Nephron progenitor cell (in vitro differentiated cells): ENCODE measurements at regions not wholly inside any gene's neighbourhood (a gene's known extent, or its start where the extent isn't known, plus 50 kb on each side); places are given as distances from the start of the nearest gene placed in this dataset.

ENCODE experiments used
- DNase-seq: peaks from one replicate; pipeline ENCODE4 v3.0.0; 2021
- H3K27ac Mint-ChIP-seq: 2 replicates; pipeline ENCODE4 v1.8.0; 2021; ENCODE audit warnings: mild to moderate bottlenecking, moderate library complexity, mixed read lengths
- H3K27me3 Mint-ChIP-seq: 2 replicates; pipeline ENCODE4 v1.8.0; 2021; ENCODE audit warnings: mild to moderate bottlenecking, low read depth, mixed read lengths; ENCODE audit not compliant: poor library complexity
- H3K36me3 Mint-ChIP-seq: 2 replicates; pipeline ENCODE4 v1.8.0; 2021; ENCODE audit warnings: low read depth, mixed read lengths
- H3K4me1 Mint-ChIP-seq: 2 replicates; pipeline ENCODE4 v1.8.0; 2021; ENCODE audit warnings: mixed read lengths
- H3K4me3 Mint-ChIP-seq: 2 replicates; pipeline ENCODE4 v1.8.0; 2021; ENCODE audit warnings: mild to moderate bottlenecking, moderate library complexity, mixed read lengths
- H3K9me3 Mint-ChIP-seq: 2 replicates; pipeline ENCODE4 v1.8.0; 2021; ENCODE audit warnings: mild to moderate bottlenecking, moderate library complexity, mixed read lengths
- CTCF ChIP-seq: fragments of 200-600 bp; sonication (generic); IDR thresholded peaks from 2 replicates; pipeline ENCODE4 v1.5.0; 2021; ENCODE audit warnings: antibody characterized with exemption

GRCh38 chrX:123807835-123808416, 51.9 kb upstream of the XIAP start:
- Mint-ChIP-seq H3K36me3 (no peaks in the 10 kb centered on the region), H3K4me1 (peaks cover 7% of the 10 kb centered on the region), H3K27me3 (peaks cover 5% of the 10 kb centered on the region), H3K27ac (no peak overlapping the region), H3K4me3 (no peak overlapping the region), H3K9me3 (peaks cover 37% of the 10 kb centered on the region)
- TF ChIP-seq CTCF: no peak
- DNase-seq: no peak

GRCh38 chrX:123809854-123810375, 49.9 kb upstream of the XIAP start:
- DNase-seq: no peak
- H3K27ac Mint-ChIP-seq: no peak overlapping the region
- H3K27me3 Mint-ChIP-seq: no peaks in the 10 kb centered on the region
- peaks cover 31% of the 10 kb centered on the region for H3K9me3 Mint-ChIP-seq
- H3K36me3 Mint-ChIP-seq: no peaks in the 10 kb centered on the region
- no peak for TF ChIP-seq CTCF
- no peak overlapping the region for H3K4me3 Mint-ChIP-seq
- peaks cover 1% of the 10 kb centered on the region for H3K4me1 Mint-ChIP-seq
